T-cell (primary cell): ENCODE measurements at regions not wholly inside any gene's neighbourhood (a gene's known extent, or its start where the extent isn't known, plus 50 kb on each side); places are given as distances from the start of the nearest gene placed in this dataset.

Source experiments
- ATAC-seq, 4 experiments: fragments of 200-7000 bp in 3 of 4; fragments of 150-1000 bp in 1 of 4; cut with Tn5 transposase; replicated peaks in 1 of 4; 1 replicate in 3 of 4; 2 replicates in 1 of 4; pipeline ENCODE4 v1.10.0; 2021; ENCODE audit warnings: moderate library complexity in 3 of 4, mild to moderate bottlenecking in 2 of 4, moderate number of reproducible peaks in 1 of 4
- CTCF ChIA-PET, 2 donors: fragments of 300-600 bp; sonication (Branson Sonifier 250); formaldehyde crosslinking; loops; one replicate each; lab custom pipeline; 2022; ENCODE audit warnings: antibody characterized with exemption in 2 of 2; lab: Charles Lee
- POLR2A ChIA-PET, 2 donors: fragments of 300-600 bp; sonication (Branson Sonifier 250); formaldehyde crosslinking; loops; one replicate each; lab custom pipeline; 2022; ENCODE audit warnings: antibody characterized with exemption in 2 of 2; lab: Charles Lee
- DNase-seq, 35 experiments: peaks; one replicate each; pipeline versions ENCODE4 v3.0.0 to v3.0.0-alpha.2; 2013 to 2023
- H3K27ac ChIP-seq: one replicate; pipeline ENCODE4 v1.5.1; 2013; ENCODE audit warnings: low read length
- H3K27me3 ChIP-seq, 2 experiments: replicated peaks in 1 of 2; 1 replicate in 1 of 2; 2 replicates in 1 of 2; pipeline versions ENCODE4 v1.6.1 to v1.7.0; 2013; ENCODE audit warnings: low read length in 1 of 2, mixed read lengths in 1 of 2; ENCODE audit not compliant: control insufficient read depth in 2 of 2, insufficient read depth in 2 of 2; ENCODE audit errors: extremely low read depth in 1 of 2
- H3K36me3 ChIP-seq, 2 donors: 1 replicate in 1 of 2; 2 replicates in 1 of 2; pipeline versions ENCODE4 v1.6.1 to v1.7.0; 2013; ENCODE audit warnings: low read length in 1 of 2; ENCODE audit not compliant: control insufficient read depth in 2 of 2, insufficient read depth in 1 of 2; ENCODE audit errors: extremely low read depth in 1 of 2
- H3K4me1 ChIP-seq, 2 experiments: 1 replicate in 1 of 2; 2 replicates in 1 of 2; pipeline versions ENCODE4 v1.6.1 to v1.7.0; 2013; ENCODE audit warnings: low read length in 2 of 2, mixed read lengths in 1 of 2; ENCODE audit not compliant: insufficient read depth in 2 of 2, control insufficient read depth in 1 of 2; ENCODE audit errors: extremely low read depth in 1 of 2
- H3K4me3 ChIP-seq, 2 donors: 1 replicate in 1 of 2; 2 replicates in 1 of 2; pipeline versions ENCODE4 v1.5.1 to v1.7.0; 2013; ENCODE audit warnings: mild to moderate bottlenecking in 2 of 2, low read length in 1 of 2, moderate library complexity in 1 of 2; ENCODE audit not compliant: control insufficient read depth in 1 of 2; ENCODE audit errors: extremely low read depth in 1 of 2
- H3K9me3 ChIP-seq: 2 replicates; pipeline ENCODE4 v1.7.0; 2013
- H3K27ac Mint-ChIP-seq, 2 donors: one replicate each; pipeline ENCODE4 v1.8.0; 2020 to 2021; ENCODE audit warnings: mild to moderate bottlenecking in 2 of 2, mixed read lengths in 2 of 2
- H3K27me3 Mint-ChIP-seq, 2 donors: one replicate each; pipeline ENCODE4 v1.8.0; 2021 to 2022; ENCODE audit warnings: mixed read lengths in 2 of 2
- H3K36me3 Mint-ChIP-seq: one replicate; pipeline ENCODE4 v1.8.0; 2021; ENCODE audit warnings: mixed read lengths
- H3K4me1 Mint-ChIP-seq, 3 donors: one replicate each; pipeline ENCODE4 v1.8.0; 2020 to 2022; ENCODE audit warnings: mixed read lengths in 3 of 3, mild to moderate bottlenecking in 1 of 3
- H3K4me3 Mint-ChIP-seq, 3 donors: one replicate each; pipeline ENCODE4 v1.8.0; 2020 to 2022; ENCODE audit warnings: mild to moderate bottlenecking in 3 of 3, mixed read lengths in 3 of 3, moderate library complexity in 3 of 3
- H3K9me3 Mint-ChIP-seq, 3 donors: one replicate each; pipeline ENCODE4 v1.8.0; 2020 to 2022; ENCODE audit warnings: mixed read lengths in 3 of 3
- WGBS: methylation state at CpG from one replicate; pipeline ENCODE4 v1.1.5; 2013; ENCODE audit warnings: missing lambda C conversion rate; ENCODE audit not compliant: insufficient coverage; 5-methylcytosine and 5-hydroxymethylcytosine counted together

GRCh38 chr1:189779034-189779433, 698.6 kb downstream of the BRINP3 start:
- no peaks in the 10 kb centered on the region for H3K4me1 ChIP-seq
- H3K27ac ChIP-seq, result no peak overlapping the region
- Mint-ChIP-seq H3K4me3 (no peak overlapping the region), H3K27me3 (no peaks in the 10 kb centered on the region), H3K4me1 (no peaks in the 10 kb centered on the region), H3K36me3 (no peaks in the 10 kb centered on the region), H3K9me3 (peaks cover 15 to 16% (median 15%) of the 10 kb centered on the region in 3 donors), H3K27ac (no peak overlapping the region)
- H3K4me3 ChIP-seq, result no peak overlapping the region
- POLR2A ChIA-PET, result no interaction called here
- H3K9me3 ChIP-seq, result no peaks in the 10 kb centered on the region
- H3K27me3 ChIP-seq, result no peaks in the 10 kb centered on the region
- CTCF ChIA-PET, result no interaction called here
- ATAC-seq, result no peak
- no peak for DNase-seq
- no peaks in the 10 kb centered on the region for H3K36me3 ChIP-seq
- WGBS, result no CpG with 5 or more reads among the region's 1 CpG

- ATAC-seq (no peak), DNase-seq (no peak)
- peaks cover 12 to 19% (median 15%) of the 10 kb centered on the region in 3 donors for H3K9me3 Mint-ChIP-seq
- H3K27ac Mint-ChIP-seq, result no peak overlapping the region
- Histone ChIP-seq H3K4me3 (no peak overlapping the region), H3K4me1 (no peaks in the 10 kb centered on the region), H3K27me3 (no peaks in the 10 kb centered on the region), H3K36me3 (no peaks in the 10 kb centered on the region), H3K9me3 (no peaks in the 10 kb centered on the region), H3K27ac (no peak overlapping the region)
- H3K4me1 Mint-ChIP-seq, result no peaks in the 10 kb centered on the region
- H3K27me3 Mint-ChIP-seq, result no peaks in the 10 kb centered on the region
- WGBS, result 17% methylated on average over 1 of the region's 2 CpGs
- CTCF ChIA-PET, result no interaction called here
- H3K36me3 Mint-ChIP-seq, result no peaks in the 10 kb centered on the region
- no peak overlapping the region for H3K4me3 Mint-ChIP-seq
- POLR2A ChIA-PET, result no interaction called here
These were observed 695.4 kb downstream of the BRINP3 start for GRCh38 chr1:189782295-189782694.

- H3K27ac Mint-ChIP-seq, result no peak overlapping the region
- H3K4me1 Mint-ChIP-seq, result no peaks in the 10 kb centered on the region
- H3K4me1 ChIP-seq, result no peaks in the 10 kb centered on the region
- POLR2A ChIA-PET, result no interaction called here
- H3K27me3 Mint-ChIP-seq, result no peaks in the 10 kb centered on the region
- no peaks in the 10 kb centered on the region for H3K36me3 ChIP-seq
- WGBS, result 40% methylated on average over 1 of the region's 2 CpGs
- H3K27ac ChIP-seq, result no peak overlapping the region
- DNase-seq (no peak), ATAC-seq (no peak)
- H3K4me3 ChIP-seq, result no peak overlapping the region
- peaks cover 9 to 22% (median 10%) of the 10 kb centered on the region in 3 donors for H3K9me3 Mint-ChIP-seq
- no peaks in the 10 kb centered on the region for H3K27me3 ChIP-seq
- H3K9me3 ChIP-seq, result no peaks in the 10 kb centered on the region
- no peak overlapping the region for H3K4me3 Mint-ChIP-seq
- H3K36me3 Mint-ChIP-seq, result no peaks in the 10 kb centered on the region
- CTCF ChIA-PET, result no interaction called here
These were observed 694.2 kb downstream of the BRINP3 start for GRCh38 chr1:189783456-189783855.

GRCh38 chr1:189786761-189787160, 690.9 kb downstream of the BRINP3 start:
- H3K36me3 ChIP-seq, result no peaks in the 10 kb centered on the region
- no CpG with 5 or more reads among the region's 5 CpGs for WGBS
- Mint-ChIP-seq H3K36me3 (no peaks in the 10 kb centered on the region), H3K4me3 (no peak overlapping the region), H3K9me3 (peaks cover 10 to 28% (median 14%) of the 10 kb centered on the region in 3 donors), H3K27me3 (no peaks in the 10 kb centered on the region), H3K27ac (no peak overlapping the region), H3K4me1 (no peaks in the 10 kb centered on the region)
- H3K4me1 ChIP-seq, result no peaks in the 10 kb centered on the region
- H3K27ac ChIP-seq, result no peak overlapping the region
- ChIA-PET POLR2A (no interaction called here), CTCF (no interaction called here)
- no peaks in the 10 kb centered on the region for H3K9me3 ChIP-seq
- no peaks in the 10 kb centered on the region for H3K27me3 ChIP-seq
- H3K4me3 ChIP-seq, result no peak overlapping the region
- no peak for DNase-seq
- ATAC-seq, result no peak

- no peak overlapping the region for H3K4me3 Mint-ChIP-seq
- peaks cover 10 to 26% (median 14%) of the 10 kb centered on the region in 3 donors for H3K9me3 Mint-ChIP-seq
- CTCF ChIA-PET, result no interaction called here
- Histone ChIP-seq H3K4me3 (no peak overlapping the region), H3K27ac (no peak overlapping the region), H3K9me3 (no peaks in the 10 kb centered on the region), H3K36me3 (no peaks in the 10 kb centered on the region), H3K4me1 (no peaks in the 10 kb centered on the region), H3K27me3 (no peaks in the 10 kb centered on the region)
- DNase-seq (no peak), ATAC-seq (no peak)
- 83% methylated on average over 5 of the region's 9 CpGs for WGBS
- POLR2A ChIA-PET, result no interaction called here
- H3K27me3 Mint-ChIP-seq, result no peaks in the 10 kb centered on the region
- H3K4me1 Mint-ChIP-seq, result no peaks in the 10 kb centered on the region
- no peaks in the 10 kb centered on the region for H3K36me3 Mint-ChIP-seq
- H3K27ac Mint-ChIP-seq, result no peak overlapping the region
These were observed 690.5 kb downstream of the BRINP3 start for GRCh38 chr1:189787201-189787600.

- H3K4me3 Mint-ChIP-seq, result no peak overlapping the region
- H3K36me3 ChIP-seq, result no peaks in the 10 kb centered on the region
- no peaks in the 10 kb centered on the region for H3K4me1 ChIP-seq
- ATAC-seq, result no peak
- no peak overlapping the region for H3K4me3 ChIP-seq
- ChIA-PET POLR2A (no interaction called here), CTCF (no interaction called here)
- DNase-seq, result no peak
- H3K4me1 Mint-ChIP-seq, result no peaks in the 10 kb centered on the region
- WGBS, result no CpG with 5 or more reads among the region's 2 CpGs
- peaks cover 8 to 30% (median 14%) of the 10 kb centered on the region in 3 donors for H3K9me3 Mint-ChIP-seq
- H3K9me3 ChIP-seq, result no peaks in the 10 kb centered on the region
- no peaks in the 10 kb centered on the region for H3K27me3 Mint-ChIP-seq
- H3K27ac ChIP-seq, result no peak overlapping the region
- no peaks in the 10 kb centered on the region for H3K36me3 Mint-ChIP-seq
- H3K27me3 ChIP-seq, result no peaks in the 10 kb centered on the region
- no peak overlapping the region for H3K27ac Mint-ChIP-seq
These were observed 687.3 kb downstream of the BRINP3 start for GRCh38 chr1:189790335-189790734.

GRCh38 chr1:189803364-189803763, 674.3 kb downstream of the BRINP3 start:
- CTCF ChIA-PET, result no interaction called here
- no peaks in the 10 kb centered on the region for H3K36me3 Mint-ChIP-seq
- no peak overlapping the region for H3K4me3 Mint-ChIP-seq
- DNase-seq (no peak), ATAC-seq (no peak)
- no peaks in the 10 kb centered on the region for H3K27me3 ChIP-seq
- POLR2A ChIA-PET, result no interaction called here
- no peaks in the 10 kb centered on the region for H3K27me3 Mint-ChIP-seq
- no peak overlapping the region for H3K4me3 ChIP-seq
- H3K36me3 ChIP-seq, result no peaks in the 10 kb centered on the region
- peaks cover 9 to 20% (median 11%) of the 10 kb centered on the region in 3 donors for H3K9me3 Mint-ChIP-seq
- H3K9me3 ChIP-seq, result no peaks in the 10 kb centered on the region
- no peak overlapping the region for H3K27ac ChIP-seq
- no peaks in the 10 kb centered on the region for H3K4me1 ChIP-seq
- no peak overlapping the region for H3K27ac Mint-ChIP-seq
- WGBS, result no CpG with 5 or more reads among the region's 3 CpGs
- H3K4me1 Mint-ChIP-seq, result no peaks in the 10 kb centered on the region
